ENCODE measurements at regions not wholly inside any gene's neighbourhood (a gene's known extent, or its start where the extent isn't known, plus 50 kb on each side); places are given as distances from the start of the nearest gene placed in this dataset.

GRCh38 chr12:76236640-76237039 lies 111.6 kb downstream of the BBS10 start:
- H3K4me1 Mint-ChIP-seq = peaks cover 4% of the 10 kb centered on the region
- H3K36me3 Mint-ChIP-seq = no peaks in the 10 kb centered on the region
- H3K27me3 ChIP-seq = no peaks in the 10 kb centered on the region

GRCh38 chr12:76234741-76235140 lies 113.5 kb downstream of the BBS10 start:
- Histone ChIP-seq H3K79me2 (ENCODE audit: low read depth) (no peaks in the 10 kb centered on the region), H3K4me1 (no peaks in the 10 kb centered on the region), H3K4me3 (no peak overlapping the region), H3K36me3 (no peaks in the 10 kb centered on the region), H3F3A (ENCODE audit: low read depth) (no peaks in the 10 kb centered on the region), H3K27ac (no peak overlapping the region), H4K20me1 (ENCODE audit: low read depth) (no peaks in the 10 kb centered on the region), H3K9ac (no peak overlapping the region), H3K4me2 (no peak overlapping the region), H3K9me3 (ENCODE audit: low read depth) (no peaks in the 10 kb centered on the region), H3K27me3 (no peaks in the 10 kb centered on the region), H2AFZ (replicated peaks) (no peak overlapping the region)
- peaks cover 4% of the 10 kb centered on the region for H3K4me1 Mint-ChIP-seq
- H3K4me3 Mint-ChIP-seq = no peak overlapping the region
- DNase-seq (ENCODE audit: low spot score) = no peak
- no peaks in the 10 kb centered on the region for H3K9me3 Mint-ChIP-seq
- no peak for TF ChIP-seq EZH2phosphoT487 (IDR thresholded peaks at IDR 0.05)
- TF ChIP-seq, protein P1, sequence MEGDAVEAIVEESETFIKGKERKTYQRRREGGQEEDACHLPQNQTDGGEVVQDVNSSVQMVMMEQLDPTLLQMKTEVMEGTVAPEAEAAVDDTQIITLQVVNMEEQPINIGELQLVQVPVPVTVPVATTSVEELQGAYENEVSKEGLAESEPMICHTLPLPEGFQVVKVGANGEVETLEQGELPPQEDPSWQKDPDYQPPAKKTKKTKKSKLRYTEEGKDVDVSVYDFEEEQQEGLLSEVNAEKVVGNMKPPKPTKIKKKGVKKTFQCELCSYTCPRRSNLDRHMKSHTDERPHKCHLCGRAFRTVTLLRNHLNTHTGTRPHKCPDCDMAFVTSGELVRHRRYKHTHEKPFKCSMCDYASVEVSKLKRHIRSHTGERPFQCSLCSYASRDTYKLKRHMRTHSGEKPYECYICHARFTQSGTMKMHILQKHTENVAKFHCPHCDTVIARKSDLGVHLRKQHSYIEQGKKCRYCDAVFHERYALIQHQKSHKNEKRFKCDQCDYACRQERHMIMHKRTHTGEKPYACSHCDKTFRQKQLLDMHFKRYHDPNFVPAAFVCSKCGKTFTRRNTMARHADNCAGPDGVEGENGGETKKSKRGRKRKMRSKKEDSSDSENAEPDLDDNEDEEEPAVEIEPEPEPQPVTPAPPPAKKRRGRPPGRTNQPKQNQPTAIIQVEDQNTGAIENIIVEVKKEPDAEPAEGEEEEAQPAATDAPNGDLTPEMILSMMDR (IDR thresholded peaks at IDR 0.05) = no peak
- no peak overlapping the region for H3K27ac Mint-ChIP-seq
- peaks cover 2% of the 10 kb centered on the region for H3K27me3 Mint-ChIP-seq (ENCODE audit: insufficient read depth, low read depth)
- no peaks in the 10 kb centered on the region for H3K36me3 Mint-ChIP-seq

More at GRCh38 chr12:76236640-76237039, 111.6 kb downstream of the BBS10 start:
- Mint-ChIP-seq H3K9me3 (no peaks in the 10 kb centered on the region), H3K27me3 (ENCODE audit: insufficient read depth, low read depth) (peaks cover 1% of the 10 kb centered on the region), H3K4me3 (no peak overlapping the region), H3K27ac (no peak overlapping the region)
- TF ChIP-seq, protein P1 (IDR thresholded peaks at IDR 0.05) = no peak
- TF ChIP-seq EZH2phosphoT487 (IDR thresholded peaks at IDR 0.05) = no peak
- Histone ChIP-seq H3K9ac (no peak overlapping the region), H3K27ac (no peak overlapping the region), H3K4me1 (no peaks in the 10 kb centered on the region), H3F3A (ENCODE audit: low read depth) (no peaks in the 10 kb centered on the region), H2AFZ (replicated peaks) (no peak overlapping the region), H3K79me2 (ENCODE audit: low read depth) (no peaks in the 10 kb centered on the region), H3K9me3 (ENCODE audit: low read depth) (no peaks in the 10 kb centered on the region), H3K36me3 (no peaks in the 10 kb centered on the region), H4K20me1 (ENCODE audit: low read depth) (no peaks in the 10 kb centered on the region), H3K4me2 (no peak overlapping the region), H3K4me3 (no peak overlapping the region)
- no peak for DNase-seq (ENCODE audit: low spot score)

DNA sequence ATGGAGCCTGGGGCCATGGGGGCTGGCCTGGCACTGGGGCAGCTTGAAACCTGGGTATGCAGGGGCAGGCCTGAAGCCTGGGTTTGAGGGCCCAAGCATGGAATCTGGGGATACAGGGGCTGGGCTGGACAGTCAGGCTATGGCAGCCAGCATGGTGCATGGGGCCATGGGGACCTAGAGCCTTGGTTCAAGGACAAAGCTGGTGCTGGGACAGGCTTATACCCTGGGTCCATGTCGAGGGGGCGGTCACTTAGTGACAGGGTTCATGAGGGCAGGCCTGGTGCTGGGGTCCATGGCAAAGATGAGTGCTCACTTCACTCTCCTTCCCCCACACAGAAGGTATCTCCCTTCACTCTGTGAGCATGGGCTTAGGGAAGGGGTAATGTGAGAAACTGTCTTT lies 116.2 kb downstream of the BBS10 start:
- Mint-ChIP-seq H3K27me3 (ENCODE audit: insufficient read depth, low read depth) (peaks cover 2% of the 10 kb centered on the region), H3K4me3 (no peak overlapping the region), H3K36me3 (no peaks in the 10 kb centered on the region), H3K27ac (no peak overlapping the region), H3K9me3 (no peaks in the 10 kb centered on the region), H3K4me1 (no peaks in the 10 kb centered on the region)
- H3K27ac ChIP-seq = no peak overlapping the region
- H3K4me1 ChIP-seq = no peaks in the 10 kb centered on the region
- H3K9me3 ChIP-seq (ENCODE audit: low read depth) = no peaks in the 10 kb centered on the region
- no peaks in the 10 kb centered on the region for H3K79me2 ChIP-seq (ENCODE audit: low read depth)
- no peak for DNase-seq (ENCODE audit: low spot score)
- H4K20me1 ChIP-seq (ENCODE audit: low read depth) = no peaks in the 10 kb centered on the region
- H3K4me2 ChIP-seq = no peak overlapping the region
- no peaks in the 10 kb centered on the region for H3K27me3 ChIP-seq
- no peak overlapping the region for H3K4me3 ChIP-seq
- TF ChIP-seq, protein P1 (IDR thresholded peaks at IDR 0.05) = no peak
- TF ChIP-seq EZH2phosphoT487 (IDR thresholded peaks at IDR 0.05) (no peak), EZH2 (IDR thresholded peaks at IDR 0.05) (no peak)
- H3F3A ChIP-seq (ENCODE audit: low read depth) = no peaks in the 10 kb centered on the region
- no peak overlapping the region for H3K9ac ChIP-seq
- no peaks in the 10 kb centered on the region for H3K36me3 ChIP-seq
- no peak overlapping the region for H2AFZ ChIP-seq (replicated peaks)

DNA sequence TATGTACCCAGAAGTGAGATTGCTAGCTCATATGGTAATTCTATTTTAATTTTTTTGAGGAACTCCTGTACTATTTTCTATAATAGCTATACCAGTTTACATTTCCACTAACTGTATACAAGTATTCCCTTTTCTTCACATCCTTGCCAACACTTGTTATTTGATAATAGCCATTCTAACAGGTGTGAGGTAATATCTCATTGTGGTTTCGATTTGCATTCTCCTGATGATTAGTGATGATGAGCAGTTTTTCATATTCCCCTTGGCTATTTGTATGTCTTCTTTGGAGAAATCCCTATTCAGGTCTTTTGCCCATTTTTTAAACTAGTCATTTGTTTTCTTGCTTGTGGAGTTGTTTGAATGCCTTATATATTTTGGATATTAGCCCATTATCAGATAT lies 121.3 kb downstream of the BBS10 start:
- Histone ChIP-seq H4K20me1 (ENCODE audit: low read depth) (no peaks in the 10 kb centered on the region), H3K79me2 (ENCODE audit: low read depth) (no peaks in the 10 kb centered on the region), H3K9me3 (ENCODE audit: low read depth) (no peaks in the 10 kb centered on the region), H3K27me3 (no peaks in the 10 kb centered on the region), H3K4me2 (no peak overlapping the region), H3K4me1 (no peaks in the 10 kb centered on the region), H3K9ac (no peak overlapping the region), H3K27ac (no peak overlapping the region), H3K4me3 (no peak overlapping the region), H2AFZ (replicated peaks) (no peak overlapping the region), H3K36me3 (no peaks in the 10 kb centered on the region), H3F3A (ENCODE audit: low read depth) (peaks cover 5% of the 10 kb centered on the region)
- no peaks in the 10 kb centered on the region for H3K36me3 Mint-ChIP-seq
- TF ChIP-seq EZH2 (IDR thresholded peaks at IDR 0.05) (no peak), EZH2phosphoT487 (IDR thresholded peaks at IDR 0.05) (no peak)
- TF ChIP-seq, protein P1 (IDR thresholded peaks at IDR 0.05) = no peak
- no peak overlapping the region for H3K4me3 Mint-ChIP-seq
- H3K27me3 Mint-ChIP-seq (ENCODE audit: insufficient read depth, low read depth) = peaks cover 2% of the 10 kb centered on the region
- H3K9me3 Mint-ChIP-seq = no peaks in the 10 kb centered on the region
- no peak overlapping the region for H3K27ac Mint-ChIP-seq
- no peaks in the 10 kb centered on the region for H3K4me1 Mint-ChIP-seq
- DNase-seq (ENCODE audit: low spot score) = no peak
